Psoas muscle (tissue), 7 donors: ENCODE measurements at regions not wholly inside any gene's neighbourhood (a gene's known extent, or its start where the extent isn't known, plus 50 kb on each side); places are given as distances from the start of the nearest gene placed in this dataset.

Source experiments
- ATAC-seq, 4 donors: fragments of 200-7000 bp; cut with Tn5 transposase; one replicate each; pipeline ENCODE4 v1.9.1; 2020; ENCODE audit warnings: moderate library complexity in 3 of 4, mild to moderate bottlenecking in 2 of 4
- DNase-seq, 2 donors: peaks; one replicate each; pipeline ENCODE4 v3.0.0-alpha.2; 2020
- H3K27ac ChIP-seq: fragments of 200-600 bp; one replicate; pipeline ENCODE4 v1.8.0; 2022
- H3K27me3 ChIP-seq, 3 donors: fragments of 200-600 bp in 1 of 3; one replicate each; pipeline versions ENCODE4 v1.6.1 to v1.8.0; 2013 to 2022; ENCODE audit warnings: low read length in 2 of 3, mild to moderate bottlenecking in 2 of 3, moderate library complexity in 1 of 3; ENCODE audit not compliant: insufficient read depth in 3 of 3
- H3K36me3 ChIP-seq, 2 donors: fragments of 200-600 bp in 1 of 2; one replicate each; pipeline versions ENCODE4 v1.6.1 to v1.8.0; 2013 to 2022; ENCODE audit warnings: low read depth in 1 of 2, mild to moderate bottlenecking in 1 of 2, moderate library complexity in 1 of 2; ENCODE audit not compliant: insufficient read depth in 1 of 2
- H3K4me1 ChIP-seq: fragments of 200-600 bp; one replicate; pipeline ENCODE4 v1.8.0; 2022
- H3K4me3 ChIP-seq: fragments of 200-600 bp; one replicate; pipeline ENCODE4 v1.8.0; 2022; ENCODE audit warnings: mild to moderate bottlenecking
- H3K9me3 ChIP-seq: fragments of 200-600 bp; one replicate; pipeline ENCODE4 v1.8.0; 2022
- WGBS, 3 donors: extraction: QIAGEN DNeasy Blood & Tissue Kit; methylation state at CpG; one replicate each; pipeline versions ENCODE4 v1.1.6 to v1.1.7; 2013; 5-methylcytosine and 5-hydroxymethylcytosine counted together
- intact Hi-C, 2 donors: fragments of 100-400 bp; cut with DNase I; formaldehyde crosslinking; loops; one replicate each; pipeline versions ENCODE4 v1.11.0 to v1.14.2; 2022
- TF ChIP-seq, protein P1 (sequence below): fragments of 200-600 bp; IDR thresholded peaks from one replicate; pipeline ENCODE4 v1.8.0; 2022; ENCODE audit warnings: antibody characterized with exemption
- donor health status: healthy with polysubstance abuse.
- donor health status: DM: no; HTN: no; CAD: no; lungs with moderate emphysema.
- donor health status: Bipolar disorder and iron deficiency.
- donor health status: healthy.
- donor health status: DM: yes; HTN: yes; CAD: no.
- donor health status: DM: no; HTN: no; CAD: no.
- donor health status: DM: yes; HTN: yes; CAD: no.

DNA sequence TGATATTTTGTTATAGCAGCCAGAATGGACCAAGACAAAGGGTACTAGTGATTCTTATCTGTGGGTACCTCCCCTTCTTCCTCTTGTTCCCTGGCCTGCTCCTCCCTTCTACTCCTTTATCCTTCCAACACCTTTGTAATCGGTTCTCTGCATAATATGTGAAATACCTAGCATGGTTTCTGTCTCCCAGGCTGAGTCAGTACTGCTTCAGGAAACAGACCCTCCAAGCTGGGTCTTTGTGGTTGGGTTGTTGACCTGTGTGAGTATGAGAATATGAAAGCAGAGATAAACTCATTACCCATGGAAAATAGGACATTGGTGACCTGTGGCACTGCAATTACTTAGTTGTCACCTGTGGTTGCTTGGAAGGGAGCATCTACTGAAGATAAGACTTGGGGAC is 69.3 kb upstream of the KLF13 start:
- TF ChIP-seq, protein P1, sequence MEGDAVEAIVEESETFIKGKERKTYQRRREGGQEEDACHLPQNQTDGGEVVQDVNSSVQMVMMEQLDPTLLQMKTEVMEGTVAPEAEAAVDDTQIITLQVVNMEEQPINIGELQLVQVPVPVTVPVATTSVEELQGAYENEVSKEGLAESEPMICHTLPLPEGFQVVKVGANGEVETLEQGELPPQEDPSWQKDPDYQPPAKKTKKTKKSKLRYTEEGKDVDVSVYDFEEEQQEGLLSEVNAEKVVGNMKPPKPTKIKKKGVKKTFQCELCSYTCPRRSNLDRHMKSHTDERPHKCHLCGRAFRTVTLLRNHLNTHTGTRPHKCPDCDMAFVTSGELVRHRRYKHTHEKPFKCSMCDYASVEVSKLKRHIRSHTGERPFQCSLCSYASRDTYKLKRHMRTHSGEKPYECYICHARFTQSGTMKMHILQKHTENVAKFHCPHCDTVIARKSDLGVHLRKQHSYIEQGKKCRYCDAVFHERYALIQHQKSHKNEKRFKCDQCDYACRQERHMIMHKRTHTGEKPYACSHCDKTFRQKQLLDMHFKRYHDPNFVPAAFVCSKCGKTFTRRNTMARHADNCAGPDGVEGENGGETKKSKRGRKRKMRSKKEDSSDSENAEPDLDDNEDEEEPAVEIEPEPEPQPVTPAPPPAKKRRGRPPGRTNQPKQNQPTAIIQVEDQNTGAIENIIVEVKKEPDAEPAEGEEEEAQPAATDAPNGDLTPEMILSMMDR: no peak
- DNase-seq (no peak), ATAC-seq (no peak)

DNA sequence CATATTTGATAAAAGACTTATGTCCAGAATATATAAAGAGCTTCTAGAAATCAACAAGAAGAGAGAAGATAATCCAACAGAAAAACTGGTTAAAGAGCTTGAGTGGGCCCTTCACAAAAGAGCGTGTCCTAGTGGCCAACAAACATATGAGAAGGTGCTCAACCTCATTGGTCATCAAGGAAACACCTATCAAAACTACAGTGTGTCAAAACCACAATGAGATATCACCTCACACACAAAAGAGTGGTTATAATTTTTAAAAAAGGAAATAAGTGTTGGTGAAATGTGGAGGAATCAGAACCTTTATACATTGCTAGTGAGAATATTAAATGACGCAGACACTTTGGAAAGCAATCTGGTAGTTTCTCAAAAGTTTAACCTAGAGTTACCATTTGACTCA is 68.4 kb upstream of the KLF13 start:
- Histone ChIP-seq H3K27me3 (no peaks in the 10 kb centered on the region), H3K4me1 (peaks cover 5% of the 10 kb centered on the region), H3K27ac (no peak overlapping the region), H3K9me3 (no peaks in the 10 kb centered on the region), H3K4me3 (no peak overlapping the region), H3K36me3 (no peaks in the 10 kb centered on the region)
- ATAC-seq: no peak
- intact Hi-C loops: loop anchor here in 1 of 2 donors (10.0 kb wide), 1 partner anchor 57 kb away; no protein-coding TSS in a partner anchor
- 95 to 99% (median 97%) methylated on average over 2 of the region's 2 CpGs for WGBS, 3 donors
- TF ChIP-seq, protein P1: no peak
- DNase-seq: no peak

More for the DNA sequence above, 69.3 kb upstream of the KLF13 start:
- H3K27ac ChIP-seq: no peak overlapping the region
- H3K36me3 ChIP-seq: no peaks in the 10 kb centered on the region
- peaks cover 3% of the 10 kb centered on the region for H3K4me1 ChIP-seq
- no peaks in the 10 kb centered on the region for H3K9me3 ChIP-seq
- H3K4me3 ChIP-seq: no peak overlapping the region
- 76 to 89% (median 83%) methylated on average over 1 of the region's 1 CpG for WGBS, 3 donors
- intact Hi-C loops: loop anchor here in 1 of 2 donors (10.0 kb wide), 1 partner anchor 58 kb away; no protein-coding TSS in a partner anchor
- no peaks in the 10 kb centered on the region for H3K27me3 ChIP-seq

DNA sequence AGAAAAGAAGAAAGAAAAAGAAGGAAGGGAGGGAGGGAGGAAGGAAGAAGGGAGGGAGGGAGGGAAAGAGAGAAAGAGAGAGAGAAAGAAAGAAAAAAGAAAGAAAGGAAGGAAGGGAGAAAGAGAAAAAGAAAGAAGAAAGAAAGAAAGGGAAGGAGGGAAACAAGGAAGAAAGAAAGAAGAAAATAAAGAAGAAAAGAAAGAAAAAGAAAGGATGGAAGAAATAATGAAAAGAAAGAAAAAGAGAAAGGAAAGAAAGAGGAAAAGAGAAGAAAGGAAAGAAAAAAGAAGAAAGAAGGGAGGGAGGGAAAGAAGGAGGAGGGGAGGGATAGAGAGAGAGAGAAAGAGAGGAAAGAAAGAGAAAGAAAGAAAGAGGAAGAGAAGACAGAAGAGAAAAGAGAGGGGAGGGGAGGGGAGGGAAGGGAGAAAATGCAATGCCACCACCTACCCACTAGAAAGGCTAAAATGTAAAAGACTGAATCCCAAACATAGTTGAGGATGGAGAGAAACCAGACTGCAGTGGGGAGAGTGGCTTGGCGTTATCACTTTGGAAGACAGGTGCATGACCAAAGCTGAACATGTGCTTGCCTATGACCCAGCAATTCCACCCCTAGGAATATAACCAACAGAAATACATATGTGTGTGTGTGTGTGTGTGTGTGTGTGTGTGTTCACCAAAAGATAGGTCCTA is 66.9 kb upstream of the KLF13 start:
- 75 to 92% (median 78%) methylated on average over 1 of the region's 1 CpG for WGBS, 3 donors
- H3K36me3 ChIP-seq: no peaks in the 10 kb centered on the region
- TF ChIP-seq, protein P1: no peak
- DNase-seq (no peak), ATAC-seq (no peak)
- intact Hi-C loops: loop anchor here (5.0 to 10.0 kb wide), 3 partner anchors 42 to 55 kb away; no protein-coding TSS in a partner anchor
- no peak overlapping the region for H3K27ac ChIP-seq
- H3K4me3 ChIP-seq: no peak overlapping the region
- H3K27me3 ChIP-seq: no peaks in the 10 kb centered on the region
- peaks cover 10% of the 10 kb centered on the region for H3K4me1 ChIP-seq
- H3K9me3 ChIP-seq: no peaks in the 10 kb centered on the region

DNA sequence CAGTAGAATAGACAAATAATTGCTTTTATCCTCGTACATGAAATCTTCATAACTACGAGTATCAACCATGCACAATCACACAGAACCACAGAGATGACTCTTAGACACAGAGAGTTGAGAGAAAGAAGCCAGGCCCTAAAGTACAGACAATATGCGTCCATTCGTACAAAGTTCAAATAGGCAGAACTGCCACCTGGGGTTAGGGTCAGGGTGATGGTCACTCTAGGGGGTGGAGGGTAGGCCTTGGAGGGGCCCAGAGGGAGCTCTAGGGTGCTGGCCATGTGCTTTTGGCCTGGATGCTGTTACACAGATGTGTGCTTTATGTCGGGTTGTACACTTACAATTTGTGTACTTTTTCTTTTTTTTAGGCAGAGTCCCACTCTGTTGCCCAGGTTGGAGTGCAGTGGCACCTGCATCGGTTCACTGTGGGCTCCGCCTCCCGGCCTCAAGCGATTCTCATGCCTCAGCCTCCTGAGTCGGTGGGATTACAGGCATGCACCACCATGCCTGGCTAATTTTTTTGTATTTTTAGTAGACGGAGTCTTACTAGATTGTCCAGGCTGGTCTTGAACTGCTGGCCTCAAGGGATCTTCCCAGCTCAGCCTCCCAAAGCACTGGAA is 65.9 kb upstream of the KLF13 start:
- Histone ChIP-seq H3K4me3 (no peak overlapping the region), H3K27ac (no peak overlapping the region), H3K9me3 (no peaks in the 10 kb centered on the region), H3K4me1 (peaks cover 7% of the 10 kb centered on the region), H3K36me3 (no peaks in the 10 kb centered on the region), H3K27me3 (no peaks in the 10 kb centered on the region)
- DNase-seq: no peak
- 95 to 96% (median 96%) methylated on average over 11 of the region's 11 CpGs for WGBS, 3 donors
- intact Hi-C loops: loop anchor here (5.0 kb wide), 2 partner anchors 42 to 43 kb away; no protein-coding TSS in a partner anchor
- TF ChIP-seq, protein P1: no peak
- ATAC-seq: no peak
